GM12891 (cell line): ENCODE measurements at regions not wholly inside any gene's neighbourhood (a gene's known extent, or its start where the extent isn't known, plus 50 kb on each side); places are given as distances from the start of the nearest gene placed in this dataset.

ENCODE experiments used
- DNase-seq: peaks from one replicate; pipeline ENCODE4 v3.0.0; 2011; ENCODE audit warnings: low spot score; ENCODE audit not compliant: insufficient read length
- FAIRE-seq: peaks from 2 replicates; lab custom pipeline; 2011; peaks lifted over from hg19 to GRCh38; lab: Jason Lieb, UNC
- PAX5 ChIP-seq: IDR thresholded peaks from 2 replicates; pipeline ENCODE4 v1.6.1; 2011; ENCODE audit warnings: low read length, moderate library complexity, mild to moderate bottlenecking; ENCODE audit not compliant: insufficient read depth, severe bottlenecking
- POLR2A ChIP-seq: IDR thresholded peaks from 2 replicates; pipeline ENCODE4 v1.6.1; 2011; ENCODE audit warnings: low read depth, low read length, control low read depth
- POLR2AphosphoS5 ChIP-seq: IDR thresholded peaks from 2 replicates; pipeline ENCODE4 v1.6.1; 2011; ENCODE audit warnings: low read depth, low read length, control low read depth
- POU2F2 ChIP-seq: IDR thresholded peaks from 2 replicates; pipeline ENCODE4 v1.6.1; 2011; ENCODE audit warnings: low read depth, mild to moderate bottlenecking, control low read depth, low read length, moderate library complexity
- SPI1 ChIP-seq: IDR thresholded peaks from 2 replicates; pipeline ENCODE4 v1.6.1; 2011; ENCODE audit warnings: low read depth, low read length, control low read depth
- TAF1 ChIP-seq: IDR thresholded peaks from 2 replicates; pipeline ENCODE4 v1.6.1; 2011; ENCODE audit warnings: low read depth, low read length, control low read depth

DNA sequence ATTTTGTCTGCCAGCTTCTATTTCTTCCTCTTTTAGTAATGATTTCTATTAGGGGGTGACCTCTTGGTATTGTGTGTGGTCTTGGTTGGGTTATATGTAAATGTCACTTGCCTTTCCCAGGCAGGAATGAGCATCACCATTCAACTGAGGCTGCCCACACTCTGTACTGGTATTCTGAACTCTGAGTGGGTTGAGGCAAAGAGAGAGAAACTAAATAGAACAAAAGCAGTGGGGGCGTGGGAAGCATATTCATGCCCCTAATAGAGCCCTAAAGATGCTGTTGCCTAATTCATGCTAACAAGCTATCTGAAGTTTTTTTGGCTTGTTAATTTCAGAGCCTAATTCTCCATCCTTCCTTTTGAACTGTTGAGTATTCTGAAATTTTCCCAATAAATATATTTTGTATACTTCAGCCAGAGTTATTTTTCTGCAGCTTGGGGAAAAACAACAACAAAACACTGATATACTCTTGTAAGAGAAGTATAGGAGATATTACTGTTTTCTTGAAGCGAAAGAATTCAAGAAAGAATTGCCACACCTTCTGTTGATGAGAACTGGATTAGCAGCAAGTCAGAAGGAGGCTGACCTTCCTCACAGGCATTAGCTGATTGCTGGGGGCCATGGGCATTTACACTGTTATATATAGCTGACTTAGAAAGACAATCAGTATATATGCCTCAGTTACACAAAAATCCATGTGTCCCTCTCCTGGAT is 315.8 kb upstream of the KLF12 start:
- FAIRE-seq (no peak), DNase-seq (no peak)
- TF ChIP-seq POU2F2, result no peak
- no peak for TF ChIP-seq TAF1
- no peak for TF ChIP-seq POLR2AphosphoS5
- no peak for TF ChIP-seq POLR2A
- TF ChIP-seq PAX5, result no peak
- TF ChIP-seq SPI1, result no peak

DNA sequence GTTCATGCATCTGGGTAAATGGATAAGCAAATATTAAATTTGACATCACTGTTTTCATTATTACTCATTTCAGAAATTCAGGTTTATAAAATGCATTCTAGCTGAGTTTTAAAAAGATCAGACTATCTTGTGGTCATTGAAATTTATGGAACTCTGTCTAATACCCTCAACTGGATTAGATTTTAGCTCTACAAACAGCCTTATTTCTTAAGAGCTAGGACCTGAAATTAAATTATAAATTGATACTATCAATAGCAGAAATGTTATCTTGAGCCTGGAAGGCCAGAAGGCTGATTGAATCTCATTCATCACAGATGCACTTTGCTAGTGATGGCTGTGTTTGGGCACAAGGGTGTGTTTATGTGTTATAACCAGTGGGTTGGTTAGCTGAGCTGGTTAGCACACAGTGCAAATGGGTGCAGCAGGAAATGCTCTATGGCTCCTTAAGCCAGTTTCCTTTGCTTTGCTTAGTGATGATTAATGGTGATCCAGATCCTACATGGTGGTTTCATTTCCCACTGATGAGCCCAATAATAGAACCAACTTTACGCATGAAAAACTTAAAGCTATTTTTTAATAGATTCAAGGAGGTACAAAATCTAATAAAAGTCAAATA is 310.8 kb upstream of the KLF12 start:
- no peak for FAIRE-seq
- no peak for DNase-seq
- TF ChIP-seq POU2F2, result no peak
- TF ChIP-seq PAX5, result no peak
- no peak for TF ChIP-seq POLR2AphosphoS5
- no peak for TF ChIP-seq POLR2A
- no peak for TF ChIP-seq TAF1
- TF ChIP-seq SPI1, result no peak

DNA sequence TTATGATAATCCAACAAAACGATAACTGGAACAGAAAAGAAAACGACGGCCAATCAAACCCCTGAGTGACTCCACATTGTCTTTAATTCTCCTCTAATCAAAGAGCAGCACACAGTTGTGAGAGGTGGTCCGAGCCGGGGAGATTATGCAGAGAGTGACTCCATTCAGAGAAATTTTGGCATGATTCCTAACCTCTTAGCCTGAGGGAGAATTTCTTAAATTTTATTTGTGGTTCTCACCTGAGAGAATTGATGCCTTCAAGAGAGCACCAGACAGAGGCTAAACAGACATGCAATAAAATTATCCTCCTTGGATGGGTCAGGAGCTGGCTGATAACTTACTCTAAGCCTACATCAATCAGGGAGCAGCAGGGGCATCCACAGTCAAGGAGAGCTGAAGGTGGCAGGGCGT is 310.0 kb upstream of the KLF12 start:
- FAIRE-seq, result no peak
- no peak for TF ChIP-seq POU2F2
- no peak for TF ChIP-seq POLR2A
- TF ChIP-seq POLR2AphosphoS5, result no peak
- DNase-seq, result no peak

DNA sequence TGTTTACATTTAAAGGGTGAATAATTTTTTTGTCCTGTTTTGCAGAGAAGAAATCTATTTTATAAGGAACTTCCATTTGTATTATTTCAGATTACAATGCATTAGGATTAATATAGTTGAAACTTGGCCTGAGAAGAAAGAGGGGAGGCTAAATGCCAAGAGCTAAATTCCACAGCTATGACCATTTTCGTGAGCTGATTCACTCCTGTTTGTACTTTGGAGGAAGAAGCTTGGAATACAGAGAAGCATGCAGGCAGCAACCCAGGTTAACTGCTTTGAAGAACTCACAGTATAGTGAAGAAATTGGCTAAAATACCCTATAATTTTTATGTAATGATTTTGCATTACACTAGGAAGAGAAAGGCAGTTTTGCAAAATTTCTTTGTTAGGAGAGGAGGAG is 309.4 kb upstream of the KLF12 start:
- TF ChIP-seq SPI1 (no peak), POLR2AphosphoS5 (no peak)
- no peak for FAIRE-seq
- no peak for DNase-seq

DNA sequence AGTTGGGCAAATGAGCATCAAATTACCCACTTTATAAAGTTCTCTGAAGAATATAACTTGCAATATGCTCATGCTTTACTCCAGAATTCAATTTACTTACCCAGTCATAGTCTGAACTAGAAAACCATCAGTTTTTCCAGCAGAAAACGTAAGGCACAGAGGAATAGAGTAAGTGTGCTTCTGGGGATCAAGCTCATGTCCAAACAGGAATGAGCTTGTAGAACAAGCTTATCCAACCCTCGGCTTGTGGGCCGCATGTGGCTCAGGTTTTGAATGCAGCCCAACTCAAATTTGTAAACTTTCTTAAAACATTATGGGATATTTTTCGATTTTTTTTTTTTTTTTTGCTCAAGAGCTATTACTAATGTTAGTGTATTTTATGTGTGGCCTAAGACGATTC is 308.5 kb upstream of the KLF12 start:
- no peak for TF ChIP-seq TAF1
- TF ChIP-seq SPI1, result no peak
- TF ChIP-seq POLR2A, result no peak
- TF ChIP-seq POU2F2, result no peak
- no peak for TF ChIP-seq POLR2AphosphoS5
- TF ChIP-seq PAX5, result no peak
- no peak for DNase-seq
- no peak for FAIRE-seq

DNA sequence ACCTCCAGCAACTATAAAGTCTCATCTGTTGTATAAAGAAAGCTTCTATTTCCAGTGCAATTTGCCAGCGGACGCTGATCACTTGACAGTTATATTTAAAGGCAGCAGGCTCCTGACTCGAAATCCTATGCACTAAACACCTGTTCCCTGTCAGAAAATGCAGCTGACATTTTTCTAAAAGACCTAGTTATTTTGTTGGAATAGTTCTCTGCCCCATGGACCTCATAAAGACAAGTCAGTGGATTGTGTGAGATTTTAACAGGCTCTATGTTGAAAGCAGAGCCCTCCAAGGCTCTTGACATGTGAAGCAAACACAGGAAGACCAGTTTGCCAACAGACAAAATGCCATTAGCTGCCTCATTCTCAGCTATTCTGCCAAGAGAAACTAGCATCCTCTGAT is 304.7 kb upstream of the KLF12 start:
- DNase-seq, result no peak
- FAIRE-seq, result no peak
- no peak for TF ChIP-seq SPI1
- TF ChIP-seq POU2F2, result no peak
- TF ChIP-seq POLR2AphosphoS5, result no peak
- TF ChIP-seq PAX5, result no peak
- no peak for TF ChIP-seq TAF1
- TF ChIP-seq POLR2A, result no peak

DNA sequence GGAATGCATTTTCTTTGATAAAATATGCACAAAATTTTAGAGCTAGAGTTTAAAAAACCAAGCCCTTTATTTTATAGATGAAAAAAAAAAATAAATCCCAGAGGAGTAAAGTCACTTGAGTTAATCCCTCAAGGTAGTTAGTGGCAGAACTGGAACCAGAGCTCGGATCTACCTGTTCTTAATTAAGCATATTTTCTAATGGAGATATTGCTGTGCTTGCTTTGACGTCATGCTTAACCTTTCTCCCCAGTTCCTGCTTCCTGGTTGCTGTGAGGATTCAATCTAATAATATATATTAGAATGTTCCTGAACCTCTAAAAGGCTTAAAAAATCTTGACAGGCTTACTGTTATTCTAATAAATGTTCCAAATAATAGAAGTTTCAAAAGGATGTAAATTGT is 300.6 kb upstream of the KLF12 start:
- DNase-seq (no peak), FAIRE-seq (no peak)
- TF ChIP-seq POU2F2 (no peak), PAX5 (no peak), TAF1 (no peak), POLR2AphosphoS5 (no peak), POLR2A (no peak), SPI1 (no peak)

DNA sequence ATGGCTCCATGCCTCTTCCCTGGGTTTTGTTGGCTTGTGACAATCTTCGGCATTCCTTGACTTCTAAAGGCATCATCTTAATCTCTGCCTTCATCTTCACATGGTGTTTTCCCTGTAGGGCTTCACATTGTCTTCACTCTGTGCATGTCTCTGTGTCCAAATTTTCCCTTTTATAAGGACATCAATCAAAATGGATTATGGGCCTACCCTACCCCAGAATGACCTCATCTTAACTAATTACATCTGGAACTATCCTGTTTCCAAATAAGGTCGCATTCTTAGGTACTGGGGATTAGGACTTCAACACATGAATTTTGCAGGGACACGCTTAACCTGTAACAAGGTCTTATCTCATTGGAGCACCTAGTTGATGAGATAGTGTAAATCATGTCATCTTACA is 290.3 kb upstream of the KLF12 start:
- DNase-seq (no peak), FAIRE-seq (no peak)
- TF ChIP-seq POLR2AphosphoS5 (no peak), TAF1 (no peak), POLR2A (no peak), SPI1 (no peak), PAX5 (no peak), POU2F2 (no peak)

DNA sequence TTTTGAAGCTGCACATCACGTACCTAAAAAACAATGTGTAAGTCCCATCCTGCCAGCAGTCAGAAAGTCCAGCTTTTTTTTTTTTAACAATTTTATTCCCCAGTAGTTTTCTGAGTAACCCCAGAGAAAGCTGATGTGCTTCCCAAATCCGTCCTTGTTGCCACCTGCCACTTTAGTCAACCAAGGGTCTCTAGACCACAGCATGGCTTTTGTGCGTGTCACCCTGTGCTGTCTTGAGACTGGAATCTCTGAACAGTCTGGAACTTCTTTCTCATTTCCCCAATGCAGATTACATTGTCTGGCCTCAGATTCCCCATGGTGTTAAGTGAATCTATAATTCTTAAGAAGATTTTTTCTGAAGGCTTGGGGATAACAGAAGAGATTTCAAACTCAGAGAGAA is 289.2 kb upstream of the KLF12 start:
- no peak for DNase-seq
- TF ChIP-seq POLR2AphosphoS5, result no peak
- TF ChIP-seq POU2F2, result no peak
- no peak for TF ChIP-seq POLR2A
- TF ChIP-seq PAX5, result no peak
- no peak for TF ChIP-seq SPI1
- no peak for TF ChIP-seq TAF1
- no peak for FAIRE-seq

DNA sequence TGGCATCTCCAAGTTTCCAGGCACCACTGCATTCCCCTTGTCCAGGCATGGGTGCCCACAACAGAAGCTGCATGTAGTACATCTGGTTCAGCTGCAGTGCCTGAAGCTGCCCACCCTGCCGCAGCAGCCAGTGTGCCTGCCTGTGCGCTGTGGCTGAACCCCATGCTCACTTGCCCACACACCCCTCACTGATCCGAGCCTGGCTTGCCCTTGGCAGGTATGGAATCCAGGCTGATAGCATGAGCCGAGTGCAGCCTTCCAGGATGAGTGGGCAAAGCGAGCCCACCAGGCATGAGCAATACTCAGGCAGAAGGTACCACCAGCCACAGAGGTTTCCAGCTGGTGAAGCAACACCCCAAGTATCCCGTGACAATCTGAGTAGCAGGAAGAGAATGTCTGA is 280.3 kb upstream of the KLF12 start:
- no peak for DNase-seq
- FAIRE-seq, result no peak
- no peak for TF ChIP-seq TAF1
- TF ChIP-seq PAX5, result no peak
- no peak for TF ChIP-seq SPI1
- TF ChIP-seq POLR2AphosphoS5, result no peak
- TF ChIP-seq POLR2A, result no peak
- no peak for TF ChIP-seq POU2F2
